ENCODE measurements at regions not wholly inside any gene's neighbourhood (a gene's known extent, or its start where the extent isn't known, plus 50 kb on each side); places are given as distances from the start of the nearest gene placed in this dataset.
"Not testable (repeated sequence)": the region's sequence is repeated elsewhere in the genome, so short reads cannot be mapped to it uniquely, and the experiment has no call there.

DNA sequence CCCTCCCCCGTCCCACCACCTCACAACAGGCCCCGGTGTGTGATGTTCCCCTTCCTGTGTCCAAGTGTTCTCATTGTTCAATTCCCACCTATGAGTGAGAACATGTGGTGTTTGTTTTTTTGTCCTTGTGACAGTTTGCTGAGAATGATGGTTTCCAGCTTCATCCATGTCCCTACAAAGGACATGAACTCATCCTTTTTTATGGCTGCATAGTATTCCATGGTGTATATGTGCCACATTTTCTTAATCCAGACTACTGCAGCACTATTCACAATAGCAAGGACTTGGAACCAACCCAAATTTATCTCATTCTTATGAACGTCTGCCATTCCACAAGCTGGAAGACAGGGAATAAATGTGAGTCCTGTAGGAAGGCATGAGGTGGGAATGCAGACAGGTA is 79.6 kb upstream of the SLC6A11 start:
- TF ChIP-seq, protein P1, sequence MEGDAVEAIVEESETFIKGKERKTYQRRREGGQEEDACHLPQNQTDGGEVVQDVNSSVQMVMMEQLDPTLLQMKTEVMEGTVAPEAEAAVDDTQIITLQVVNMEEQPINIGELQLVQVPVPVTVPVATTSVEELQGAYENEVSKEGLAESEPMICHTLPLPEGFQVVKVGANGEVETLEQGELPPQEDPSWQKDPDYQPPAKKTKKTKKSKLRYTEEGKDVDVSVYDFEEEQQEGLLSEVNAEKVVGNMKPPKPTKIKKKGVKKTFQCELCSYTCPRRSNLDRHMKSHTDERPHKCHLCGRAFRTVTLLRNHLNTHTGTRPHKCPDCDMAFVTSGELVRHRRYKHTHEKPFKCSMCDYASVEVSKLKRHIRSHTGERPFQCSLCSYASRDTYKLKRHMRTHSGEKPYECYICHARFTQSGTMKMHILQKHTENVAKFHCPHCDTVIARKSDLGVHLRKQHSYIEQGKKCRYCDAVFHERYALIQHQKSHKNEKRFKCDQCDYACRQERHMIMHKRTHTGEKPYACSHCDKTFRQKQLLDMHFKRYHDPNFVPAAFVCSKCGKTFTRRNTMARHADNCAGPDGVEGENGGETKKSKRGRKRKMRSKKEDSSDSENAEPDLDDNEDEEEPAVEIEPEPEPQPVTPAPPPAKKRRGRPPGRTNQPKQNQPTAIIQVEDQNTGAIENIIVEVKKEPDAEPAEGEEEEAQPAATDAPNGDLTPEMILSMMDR (IDR thresholded peaks at IDR 0.05; ENCODE audit: borderline replicate concordance, extremely low read depth, low read length, poor library complexity, severe bottlenecking), result not testable (repeated sequence)
- TF ChIP-seq EZH2 (IDR thresholded peaks at IDR 0.05; ENCODE audit: borderline replicate concordance, low read depth, low read length, severe bottlenecking), result not testable (repeated sequence)
